Body of pancreas (tissue), 4 donors: ENCODE measurements at regions not wholly inside any gene's neighbourhood (a gene's known extent, or its start where the extent isn't known, plus 50 kb on each side); places are given as distances from the start of the nearest gene placed in this dataset.

Experiments
- ATAC-seq: fragments of 150-250 bp; one replicate; pipeline ENCODE4 v1.9.1; 2016
- DNase-seq, 4 donors: peaks; one replicate each; pipeline ENCODE4 v3.0.0-alpha.2; 2019
- H3K27ac ChIP-seq, 4 donors: fragments of 200-600 bp; sonication (generic); 1 replicate in 3 of 4; 2 replicates in 1 of 4; pipeline versions ENCODE4 v1.5.1 to v1.6.1; 2016 to 2019; ENCODE audit warnings: mild to moderate bottlenecking in 1 of 4, mixed read lengths in 1 of 4, moderate library complexity in 1 of 4
- H3K27me3 ChIP-seq, 2 donors: fragments of 200-600 bp; sonication (generic); one replicate each; pipeline ENCODE4 v1.6.0; 2016; ENCODE audit warnings: mild to moderate bottlenecking in 1 of 2
- H3K36me3 ChIP-seq, 2 donors: fragments of 200-600 bp; sonication (generic); replicated peaks in 1 of 2; 2 replicates each; pipeline ENCODE4 v1.5.1; 2016; ENCODE audit warnings: low read depth in 2 of 2; ENCODE audit not compliant: insufficient read depth in 1 of 2
- H3K4me1 ChIP-seq: fragments of 200-600 bp; sonication (generic); one replicate; pipeline ENCODE4 v1.6.0; 2016
- H3K4me3 ChIP-seq, 2 donors: fragments of 200-600 bp; sonication (generic); 1 replicate in 1 of 2; 2 replicates in 1 of 2; pipeline ENCODE4 v1.5.1; 2016 to 2019
- H3K9me3 ChIP-seq, 3 donors: fragments of 200-600 bp; sonication (generic); 1 replicate in 2 of 3; 2 replicates in 1 of 3; pipeline ENCODE4 v1.5.1; 2016
- POLR2A ChIP-seq, 3 donors: fragments of 450-650 bp; IDR thresholded peaks; one replicate each; pipeline ENCODE4 v1.6.1; 2016; ENCODE audit warnings: antibody characterized with exemption in 3 of 3, mild to moderate bottlenecking in 2 of 3
- WGBS, 2 donors: methylation state at CpG; one replicate each; pipeline ENCODE4 v1.1.5; 2017; 5-methylcytosine and 5-hydroxymethylcytosine counted together
- intact Hi-C: fragments of 100-400 bp; cut with DNase I; formaldehyde crosslinking; loops from one replicate; pipeline ENCODE4 v1.15.1; 2023
- TF ChIP-seq, protein P1 (sequence below), 7 experiments: fragments of 450-650 bp in 4 of 7; fragments of 200-600 bp in 3 of 7; sonication (generic) in 3 of 7; IDR thresholded peaks; one replicate each; pipeline ENCODE4 v1.5.1; 2016 to 2019; ENCODE audit warnings: antibody characterized with exemption in 7 of 7

DNA sequence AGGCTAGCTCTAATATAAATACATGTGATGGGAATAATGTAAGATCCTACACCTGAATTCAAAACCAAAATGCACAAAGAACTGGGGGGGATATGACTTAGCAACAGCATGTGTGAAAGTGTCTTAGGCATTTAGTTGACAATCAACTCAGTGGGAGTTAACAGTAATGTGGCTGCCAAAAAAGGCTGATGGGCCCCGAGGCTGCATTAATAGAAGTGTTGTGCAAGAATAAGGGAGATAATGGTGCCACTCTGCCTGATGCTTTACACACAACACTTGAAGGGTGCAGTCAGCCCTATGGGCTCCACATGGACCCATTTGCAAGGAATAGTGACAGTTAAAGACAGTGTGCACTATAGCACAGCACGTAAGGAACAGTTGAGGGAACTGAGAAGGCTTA, 649.4 kb upstream of the ZEB2 start:
- Histone ChIP-seq H3K36me3 (no peaks in the 10 kb centered on the region), H3K4me3 (no peak overlapping the region), H3K27ac (no peak overlapping the region), H3K9me3 (no peaks in the 10 kb centered on the region), H3K27me3 (no peaks in the 10 kb centered on the region), H3K4me1 (no peaks in the 10 kb centered on the region)
- ATAC-seq (no peak), DNase-seq (no peak)
- TF ChIP-seq, protein P1, sequence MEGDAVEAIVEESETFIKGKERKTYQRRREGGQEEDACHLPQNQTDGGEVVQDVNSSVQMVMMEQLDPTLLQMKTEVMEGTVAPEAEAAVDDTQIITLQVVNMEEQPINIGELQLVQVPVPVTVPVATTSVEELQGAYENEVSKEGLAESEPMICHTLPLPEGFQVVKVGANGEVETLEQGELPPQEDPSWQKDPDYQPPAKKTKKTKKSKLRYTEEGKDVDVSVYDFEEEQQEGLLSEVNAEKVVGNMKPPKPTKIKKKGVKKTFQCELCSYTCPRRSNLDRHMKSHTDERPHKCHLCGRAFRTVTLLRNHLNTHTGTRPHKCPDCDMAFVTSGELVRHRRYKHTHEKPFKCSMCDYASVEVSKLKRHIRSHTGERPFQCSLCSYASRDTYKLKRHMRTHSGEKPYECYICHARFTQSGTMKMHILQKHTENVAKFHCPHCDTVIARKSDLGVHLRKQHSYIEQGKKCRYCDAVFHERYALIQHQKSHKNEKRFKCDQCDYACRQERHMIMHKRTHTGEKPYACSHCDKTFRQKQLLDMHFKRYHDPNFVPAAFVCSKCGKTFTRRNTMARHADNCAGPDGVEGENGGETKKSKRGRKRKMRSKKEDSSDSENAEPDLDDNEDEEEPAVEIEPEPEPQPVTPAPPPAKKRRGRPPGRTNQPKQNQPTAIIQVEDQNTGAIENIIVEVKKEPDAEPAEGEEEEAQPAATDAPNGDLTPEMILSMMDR (IDR thresholded peaks at IDR 0.05) = no peak
- TF ChIP-seq POLR2A (IDR thresholded peaks at IDR 0.05) = no peak
- intact Hi-C loops = no loop called here
- 74 to 91% methylated on average over 2 of the region's 2 CpGs for WGBS, 2 donors

DNA sequence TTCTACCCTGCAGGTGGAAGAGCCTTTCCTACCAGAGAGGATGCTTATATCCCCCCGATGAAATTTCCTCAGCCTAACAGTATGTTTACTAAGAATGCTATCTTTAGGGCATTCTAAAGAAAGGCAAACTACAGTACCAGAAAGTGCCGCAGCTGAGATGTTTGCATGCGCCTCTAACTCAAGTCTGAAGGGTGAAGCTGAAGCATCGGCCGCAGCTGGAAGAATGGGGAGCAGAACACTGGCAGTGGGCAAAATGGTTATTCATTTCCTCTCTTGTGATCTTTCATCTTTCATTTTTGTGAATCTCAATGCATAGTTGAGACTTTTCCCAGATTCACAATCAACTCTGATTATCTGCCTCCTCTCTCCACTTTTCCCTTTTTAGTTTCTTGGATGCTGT, 648.2 kb upstream of the ZEB2 start:
- TF ChIP-seq POLR2A (IDR thresholded peaks at IDR 0.05) = no peak
- TF ChIP-seq, protein P1 (IDR thresholded peaks at IDR 0.05) = no peak
- no peaks in the 10 kb centered on the region for H3K36me3 ChIP-seq
- no peaks in the 10 kb centered on the region for H3K27me3 ChIP-seq
- 71 to 83% methylated on average over 5 of the region's 5 CpGs for WGBS, 2 donors
- no peak overlapping the region for H3K27ac ChIP-seq
- no peaks in the 10 kb centered on the region for H3K9me3 ChIP-seq
- H3K4me1 ChIP-seq = no peaks in the 10 kb centered on the region
- no peak overlapping the region for H3K4me3 ChIP-seq
- intact Hi-C loops = no loop called here
- DNase-seq = no peak
- no peak for ATAC-seq

DNA sequence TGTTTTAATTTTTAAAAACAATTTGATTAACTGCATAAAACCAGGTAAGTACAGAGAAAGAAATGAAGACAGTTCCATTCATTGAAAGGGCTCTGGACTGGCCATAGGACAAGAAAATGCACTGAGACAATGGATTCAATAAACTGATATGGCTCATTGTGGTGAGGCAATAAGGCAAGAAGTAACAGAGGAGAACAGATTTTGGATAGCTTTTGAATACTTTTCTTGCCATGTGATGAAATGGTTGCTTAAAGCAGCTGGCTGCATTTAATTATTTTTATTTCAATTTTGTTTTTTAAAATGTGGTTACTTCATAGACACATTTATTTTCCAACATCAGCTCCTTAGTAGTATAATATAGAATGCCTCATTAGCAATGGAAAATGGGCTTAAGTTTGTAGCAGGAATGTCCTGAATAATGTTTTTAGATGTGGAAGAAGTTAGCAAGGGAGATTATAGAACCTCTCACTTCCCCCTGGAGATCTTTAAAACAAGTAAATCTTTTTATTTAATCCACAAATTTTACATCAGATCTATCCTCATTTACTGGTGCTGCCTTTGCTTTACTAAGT, 646.9 kb upstream of the ZEB2 start:
- ATAC-seq (no peak), DNase-seq (no peak)
- Histone ChIP-seq H3K9me3 (no peaks in the 10 kb centered on the region), H3K27ac (no peak overlapping the region), H3K4me1 (no peaks in the 10 kb centered on the region), H3K36me3 (no peaks in the 10 kb centered on the region), H3K27me3 (no peaks in the 10 kb centered on the region), H3K4me3 (no peak overlapping the region)
- TF ChIP-seq POLR2A (IDR thresholded peaks at IDR 0.05) = no peak
- TF ChIP-seq, protein P1 (IDR thresholded peaks at IDR 0.05) = no peak
- intact Hi-C loops = no loop called here

DNA sequence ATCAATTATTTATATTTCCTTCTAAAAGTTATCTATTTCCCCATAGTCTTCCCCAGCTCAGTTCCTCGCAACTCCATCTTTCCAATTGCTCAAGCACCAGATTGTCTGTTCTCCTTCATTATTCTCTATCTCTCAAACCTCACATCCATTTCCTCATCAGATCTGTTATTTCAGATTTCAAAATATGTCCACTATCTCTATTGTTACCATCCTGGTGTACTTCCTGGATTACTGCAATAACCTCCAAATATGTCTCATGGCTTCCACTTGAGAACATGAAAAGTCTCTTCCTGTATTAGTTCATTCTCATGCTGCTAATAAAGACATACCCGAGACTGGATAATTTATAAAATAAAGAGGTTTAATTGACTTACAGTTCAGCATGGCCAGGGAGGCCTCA, 641.7 kb upstream of the ZEB2 start:
- 85 to 92% methylated on average over 2 of the region's 2 CpGs for WGBS, 2 donors
- no peaks in the 10 kb centered on the region for H3K36me3 ChIP-seq
- peaks cover 15% of the 10 kb centered on the region for H3K4me1 ChIP-seq
- H3K4me3 ChIP-seq = no peak overlapping the region
- ATAC-seq = no peak
- no peak for DNase-seq
- intact Hi-C loops = no loop called here
- no peaks in the 10 kb centered on the region for H3K27me3 ChIP-seq
- no peak overlapping the region for H3K27ac ChIP-seq
- TF ChIP-seq POLR2A (IDR thresholded peaks at IDR 0.05) = no peak
- TF ChIP-seq, protein P1 (IDR thresholded peaks at IDR 0.05) = no peak
- no peaks in the 10 kb centered on the region for H3K9me3 ChIP-seq

DNA sequence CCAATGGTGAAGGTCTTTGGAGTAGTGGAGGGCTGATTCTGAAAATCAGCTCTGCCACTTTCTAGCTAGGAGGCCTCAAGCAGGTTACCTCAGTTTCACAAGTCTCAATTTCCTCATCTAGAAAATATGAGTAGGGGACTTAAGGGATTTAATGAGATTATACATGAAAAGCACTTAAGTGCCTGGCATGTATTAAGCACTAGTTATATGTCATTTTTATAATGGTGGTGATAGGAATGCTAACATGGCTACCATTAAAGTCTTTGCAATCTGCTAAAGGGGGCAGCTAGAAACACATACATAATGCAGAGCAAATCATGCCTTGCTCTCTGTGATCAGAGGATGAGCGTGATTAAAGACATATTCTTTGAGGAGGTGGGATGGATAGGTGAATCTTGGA, 640.9 kb upstream of the ZEB2 start:
- TF ChIP-seq POLR2A (IDR thresholded peaks at IDR 0.05) = no peak
- TF ChIP-seq, protein P1 (IDR thresholded peaks at IDR 0.05) = no peak
- 92 to 97% methylated on average over 1 of the region's 1 CpG for WGBS, 2 donors
- ATAC-seq (no peak), DNase-seq (no peak)
- H3K36me3 ChIP-seq = no peaks in the 10 kb centered on the region
- no peaks in the 10 kb centered on the region for H3K27me3 ChIP-seq
- H3K4me1 ChIP-seq = peaks cover 15% of the 10 kb centered on the region
- H3K9me3 ChIP-seq = no peaks in the 10 kb centered on the region
- H3K27ac ChIP-seq = no peak overlapping the region
- H3K4me3 ChIP-seq = no peak overlapping the region
- intact Hi-C loops = no loop called here
